Osteocyte (in vitro differentiated cells): ENCODE measurements at regions not wholly inside any gene's neighbourhood (a gene's known extent, or its start where the extent isn't known, plus 50 kb on each side); places are given as distances from the start of the nearest gene placed in this dataset.
A peak's percentile ranks its signal among the peaks of the same experiment; 100 is the strongest.

Experiments
- DNase-seq: peaks from one replicate; pipeline ENCODE4 v3.0.0; 2021; ENCODE audit warnings: mixed read lengths; ENCODE audit not compliant: unreplicated experiment; ENCODE audit errors: extremely low spot score
- H3K27ac Mint-ChIP-seq: one replicate; pipeline ENCODE4 v1.8.0; 2021; ENCODE audit warnings: mild to moderate bottlenecking, mixed read lengths; ENCODE audit not compliant: unreplicated experiment
- H3K27me3 Mint-ChIP-seq: one replicate; pipeline ENCODE4 v1.8.0; 2021; ENCODE audit warnings: mixed read lengths; ENCODE audit not compliant: unreplicated experiment
- H3K36me3 Mint-ChIP-seq: one replicate; pipeline ENCODE4 v1.8.0; 2021; ENCODE audit warnings: mixed read lengths; ENCODE audit not compliant: unreplicated experiment
- H3K4me1 Mint-ChIP-seq: one replicate; pipeline ENCODE4 v1.8.0; 2021; ENCODE audit warnings: mixed read lengths; ENCODE audit not compliant: unreplicated experiment
- H3K4me3 Mint-ChIP-seq: one replicate; pipeline ENCODE4 v1.8.0; 2021; ENCODE audit warnings: mild to moderate bottlenecking, moderate library complexity, mixed read lengths; ENCODE audit not compliant: unreplicated experiment
- H3K9me3 Mint-ChIP-seq: one replicate; pipeline ENCODE4 v1.8.0; 2021; ENCODE audit warnings: mixed read lengths; ENCODE audit not compliant: unreplicated experiment
- CTCF ChIP-seq: fragments of 200-600 bp; sonication (generic); IDR thresholded peaks from 2 replicates; pipeline ENCODE4 v1.5.0; 2021; ENCODE audit warnings: antibody characterized with exemption, mild to moderate bottlenecking, moderate library complexity

- Mint-ChIP-seq H3K36me3 (no peaks in the 10 kb centered on the region), H3K4me3 (no peak overlapping the region), H3K27ac (peak overlapping the region; percentile 24), H3K9me3 (no peaks in the 10 kb centered on the region), H3K27me3 (peaks cover 4% of the 10 kb centered on the region), H3K4me1 (peaks cover 14% of the 10 kb centered on the region)
- TF ChIP-seq CTCF = no peak
- no peak for DNase-seq
Measured at GRCh38 chr5:142432961-142433360, 108.1 kb upstream of the SPRY4 start.

GRCh38 chr5:142432369-142432863, 107.6 kb upstream of the SPRY4 start:
- Mint-ChIP-seq H3K4me1 (peaks cover 16% of the 10 kb centered on the region), H3K27ac (no peak overlapping the region), H3K27me3 (peaks cover 4% of the 10 kb centered on the region), H3K9me3 (no peaks in the 10 kb centered on the region), H3K4me3 (no peak overlapping the region), H3K36me3 (no peaks in the 10 kb centered on the region)
- no peak for TF ChIP-seq CTCF
- DNase-seq = no peak

GRCh38 chr5:142428773-142429473, 104.1 kb upstream of the SPRY4 start:
- Mint-ChIP-seq H3K4me3 (no peak overlapping the region), H3K27ac (no peak overlapping the region), H3K9me3 (no peaks in the 10 kb centered on the region), H3K27me3 (peaks cover 3% of the 10 kb centered on the region), H3K36me3 (no peaks in the 10 kb centered on the region), H3K4me1 (peaks cover 34% of the 10 kb centered on the region)
- no peak for DNase-seq
- TF ChIP-seq CTCF = no peak

GRCh38 chr5:142428036-142428772, 103.4 kb upstream of the SPRY4 start:
- Mint-ChIP-seq H3K27me3 (peaks cover 3% of the 10 kb centered on the region), H3K9me3 (no peaks in the 10 kb centered on the region), H3K27ac (no peak overlapping the region), H3K36me3 (no peaks in the 10 kb centered on the region), H3K4me3 (no peak overlapping the region), H3K4me1 (peaks cover 27% of the 10 kb centered on the region)
- TF ChIP-seq CTCF = no peak
- DNase-seq = no peak

- no peaks in the 10 kb centered on the region for H3K36me3 Mint-ChIP-seq
- no peak overlapping the region for H3K27ac Mint-ChIP-seq
- no peak for TF ChIP-seq CTCF
Measured at GRCh38 chr5:142427529-142427928, 102.7 kb upstream of the SPRY4 start.

More at GRCh38 chr5:142427529-142427928, 102.7 kb upstream of the SPRY4 start:
- no peaks in the 10 kb centered on the region for H3K9me3 Mint-ChIP-seq
- DNase-seq = no peak
- H3K4me1 Mint-ChIP-seq = peaks cover 26% of the 10 kb centered on the region
- no peaks in the 10 kb centered on the region for H3K27me3 Mint-ChIP-seq
- H3K4me3 Mint-ChIP-seq = no peak overlapping the region
